Endothelial cell of umbilical vein (primary cell): ENCODE measurements at regions not wholly inside any gene's neighbourhood (a gene's known extent, or its start where the extent isn't known, plus 50 kb on each side); places are given as distances from the start of the nearest gene placed in this dataset.

Experiments
- BruUV-seq: library from RNA; stranded (reverse); fragments of 400-500 nt; replicated peaks from 2 replicates; lab custom pipeline; 2021; lab: Mats Ljungman, UMichigan
- CTCF ChIA-PET: fragments of 300-600, 350-600 bp; sonication (Branson Sonifier 250); formaldehyde crosslinking; loops from one replicate; lab custom pipeline; 2021; ENCODE audit warnings: antibody characterized with exemption, inconsistent platforms; lab: Charles Lee
- POLR2A ChIA-PET: fragments of 300-600, 350-600 bp; sonication (Branson Sonifier 250); formaldehyde crosslinking; loops from one replicate; lab custom pipeline; 2021; ENCODE audit warnings: antibody characterized with exemption, inconsistent platforms; lab: Charles Lee
- DNase-seq: peaks from one replicate; pipeline ENCODE4 v3.0.0-alpha.2; 2011; ENCODE audit warnings: low read depth, low spot score
- FAIRE-seq: peaks from 2 replicates; lab custom pipeline; 2011; peaks lifted over from hg19 to GRCh38; lab: Jason Lieb, UNC
- H2AFZ ChIP-seq: 2 replicates; pipeline ENCODE4 v1.6.0; 2012; ENCODE audit warnings: low read depth, low read length, control low read depth, inconsistent platforms
- H3K27ac ChIP-seq: 2 replicates; pipeline ENCODE4 v1.5.1; 2011; ENCODE audit warnings: low read depth, mild to moderate bottlenecking, control low read depth, low read length, moderate library complexity; ENCODE audit not compliant: insufficient read depth
- H3K27me3 ChIP-seq, 2 experiments: 2 replicates each; pipeline versions ENCODE4 v1.6.0 to v1.6.1; 2011; ENCODE audit warnings: low read length in 2 of 2, mixed read lengths in 1 of 2; ENCODE audit not compliant: control insufficient read depth in 2 of 2, insufficient read depth in 2 of 2
- H3K36me3 ChIP-seq, 2 experiments: 2 replicates in 1 of 2; 3 replicates in 1 of 2; pipeline ENCODE4 v1.5.1; 2011; ENCODE audit warnings: low read length in 2 of 2, mild to moderate bottlenecking in 1 of 2, moderate library complexity in 1 of 2; ENCODE audit not compliant: control insufficient read depth in 2 of 2, insufficient read depth in 2 of 2; ENCODE audit errors: extremely low read depth in 1 of 2
- H3K4me1 ChIP-seq: 3 replicates; pipeline ENCODE4 v1.5.1; 2011; ENCODE audit warnings: mild to moderate bottlenecking, low read length; ENCODE audit not compliant: control insufficient read depth, insufficient read depth; ENCODE audit errors: extremely low read depth
- H3K4me2 ChIP-seq: 2 replicates; pipeline ENCODE4 v1.6.1; 2011; ENCODE audit warnings: low read length, control low read depth, mixed read lengths; ENCODE audit not compliant: insufficient read depth
- H3K4me3 ChIP-seq, 3 experiments: fragments of 200-600 bp in 1 of 3; sonication (generic), shearing (Covaris generic) in 1 of 3; replicated peaks in 1 of 3; 2 replicates each; pipeline ENCODE4 v1.5.1; 2011 to 2016; ENCODE audit warnings: control low read depth in 3 of 3, low read length in 3 of 3, mild to moderate bottlenecking in 2 of 3, inconsistent platforms in 1 of 3, low read depth in 1 of 3, moderate library complexity in 1 of 3; ENCODE audit not compliant: insufficient read depth in 1 of 3
- H3K79me2 ChIP-seq: 2 replicates; pipeline ENCODE4 v1.6.0; 2012; ENCODE audit warnings: low read length, inconsistent platforms; ENCODE audit not compliant: control insufficient read depth, insufficient read depth
- H3K9ac ChIP-seq: replicated peaks from 2 replicates; pipeline ENCODE3; 2011; ENCODE audit warnings: low read length, control low read depth; ENCODE audit not compliant: insufficient read depth; ENCODE audit errors: extremely low read depth
- H3K9me1 ChIP-seq: replicated peaks from 3 replicates; pipeline ENCODE4 v1.6.0; 2011; ENCODE audit warnings: mild to moderate bottlenecking, low read length; ENCODE audit not compliant: control insufficient read depth, insufficient read depth; ENCODE audit errors: extremely low read depth
- H3K9me3 ChIP-seq: replicated peaks from 2 replicates; pipeline ENCODE4 v1.5.1; 2012; ENCODE audit warnings: low read length, inconsistent platforms; ENCODE audit not compliant: control insufficient read depth, insufficient read depth
- H4K20me1 ChIP-seq: replicated peaks from 2 replicates; pipeline ENCODE3; 2011; ENCODE audit warnings: mild to moderate bottlenecking, low read length; ENCODE audit not compliant: control insufficient read depth, insufficient read depth; ENCODE audit errors: extremely low read depth
- EZH2 ChIP-seq: IDR thresholded peaks from 2 replicates; pipeline ENCODE4 v1.6.1; 2012; ENCODE audit warnings: borderline replicate concordance, low read depth, mild to moderate bottlenecking, moderate library complexity, low read length, inconsistent platforms; ENCODE audit not compliant: severe bottlenecking
- FOS ChIP-seq: IDR thresholded peaks from 2 replicates; pipeline ENCODE4 v1.6.1; 2011; ENCODE audit warnings: mild to moderate bottlenecking, low read length, moderate library complexity, borderline replicate concordance; ENCODE audit not compliant: insufficient read depth
- GATA2 ChIP-seq: IDR thresholded peaks from 2 replicates; pipeline ENCODE4 v1.7.0; 2011; ENCODE audit warnings: low read depth, mild to moderate bottlenecking, moderate library complexity, mixed read lengths, low read length; ENCODE audit not compliant: insufficient read length, insufficient read depth
- JUN ChIP-seq: IDR thresholded peaks from 2 replicates; pipeline ENCODE4 v1.6.1; 2011; ENCODE audit warnings: borderline replicate concordance, low read depth; ENCODE audit not compliant: insufficient read length, insufficient read depth
- MAX ChIP-seq: IDR thresholded peaks from 2 replicates; pipeline ENCODE4 v1.6.1; 2011; ENCODE audit not compliant: insufficient read depth, insufficient read length
- MYC ChIP-seq: IDR thresholded peaks from one replicate; pipeline ENCODE4 v1.6.1; 2011; ENCODE audit warnings: mild to moderate bottlenecking, low read depth, low read length
- POLR2A ChIP-seq: IDR thresholded peaks from 2 replicates; pipeline ENCODE4 v1.6.1; 2012; ENCODE audit warnings: low read depth, mild to moderate bottlenecking, control low read depth, low read length
- POLR2AphosphoS5 ChIP-seq: IDR thresholded peaks from 2 replicates; pipeline ENCODE4 v1.6.1; 2012; ENCODE audit warnings: low read depth, mild to moderate bottlenecking, control low read depth, low read length, moderate library complexity; ENCODE audit not compliant: insufficient read depth
- dilution Hi-C: fragments of 300-500 bp; cut with MboI; formaldehyde crosslinking; loops from one replicate; pipeline ENCODE4 v1.15.0; 2019; ENCODE audit warnings: low sequenced_read_pairs; ENCODE audit not compliant: extremely low pct_ligation_motif_present
- intact Hi-C: fragments of 100-400 bp; cut with micrococcal nuclease; formaldehyde crosslinking; loops from one replicate; pipeline ENCODE4 v1.10.0; 2022
- TF ChIP-seq, protein P1 (sequence below), 2 donors: IDR thresholded peaks; 1 replicate in 1 of 2; 2 replicates in 1 of 2; pipeline ENCODE4 v1.5.1; 2011; ENCODE audit warnings: low read length in 2 of 2, mild to moderate bottlenecking in 2 of 2, moderate library complexity in 2 of 2, control low read depth in 1 of 2, inconsistent platforms in 1 of 2, low read depth in 1 of 2; ENCODE audit not compliant: insufficient read depth in 1 of 2; ENCODE audit errors: extremely low read depth in 1 of 2

- Histone ChIP-seq H3K4me3 (no peak overlapping the region), H3K4me2 (no peak overlapping the region), H3K9me3 (no peaks in the 10 kb centered on the region), H3K27ac (no peak overlapping the region), H3K36me3 (no peaks in the 10 kb centered on the region), H3K9ac (no peak overlapping the region), H2AFZ (no peak overlapping the region), H4K20me1 (no peaks in the 10 kb centered on the region), H3K79me2 (no peaks in the 10 kb centered on the region), H3K4me1 (no peaks in the 10 kb centered on the region), H3K27me3 (no peaks in the 10 kb centered on the region), H3K9me1 (no peaks in the 10 kb centered on the region)
- TF ChIP-seq EZH2 = no peak
- CTCF ChIA-PET = no interaction called here
- FAIRE-seq = no peak
- POLR2A ChIA-PET = no interaction called here
- BruUV-seq = no TSS peak
- dilution Hi-C loops (no loop called here), intact Hi-C loops (no loop called here)
- DNase-seq = no peak
Observed at GRCh38 chr9:82167296-82167695, 178.7 kb downstream of the SPATA31D1 start.

GRCh38 chr9:82168585-82168984 is 180.0 kb downstream of the SPATA31D1 start:
- intact Hi-C loops = no loop called here
- no peaks in the 10 kb centered on the region for H3K9me1 ChIP-seq
- POLR2A ChIA-PET = no interaction called here
- no TSS peak for BruUV-seq
- H3K4me2 ChIP-seq = no peak overlapping the region
- DNase-seq (no peak), FAIRE-seq (no peak)
- no peaks in the 10 kb centered on the region for H3K79me2 ChIP-seq
- no peaks in the 10 kb centered on the region for H4K20me1 ChIP-seq
- no peaks in the 10 kb centered on the region for H3K27me3 ChIP-seq
- no peak overlapping the region for H3K27ac ChIP-seq
- dilution Hi-C loops = no loop called here
- no peaks in the 10 kb centered on the region for H3K9me3 ChIP-seq
- H3K9ac ChIP-seq = no peak overlapping the region
- no peak overlapping the region for H3K4me3 ChIP-seq
- H3K4me1 ChIP-seq = no peaks in the 10 kb centered on the region
- TF ChIP-seq JUN = no peak
- no peak for TF ChIP-seq POLR2AphosphoS5
- TF ChIP-seq FOS = no peak
- TF ChIP-seq, protein P1, sequence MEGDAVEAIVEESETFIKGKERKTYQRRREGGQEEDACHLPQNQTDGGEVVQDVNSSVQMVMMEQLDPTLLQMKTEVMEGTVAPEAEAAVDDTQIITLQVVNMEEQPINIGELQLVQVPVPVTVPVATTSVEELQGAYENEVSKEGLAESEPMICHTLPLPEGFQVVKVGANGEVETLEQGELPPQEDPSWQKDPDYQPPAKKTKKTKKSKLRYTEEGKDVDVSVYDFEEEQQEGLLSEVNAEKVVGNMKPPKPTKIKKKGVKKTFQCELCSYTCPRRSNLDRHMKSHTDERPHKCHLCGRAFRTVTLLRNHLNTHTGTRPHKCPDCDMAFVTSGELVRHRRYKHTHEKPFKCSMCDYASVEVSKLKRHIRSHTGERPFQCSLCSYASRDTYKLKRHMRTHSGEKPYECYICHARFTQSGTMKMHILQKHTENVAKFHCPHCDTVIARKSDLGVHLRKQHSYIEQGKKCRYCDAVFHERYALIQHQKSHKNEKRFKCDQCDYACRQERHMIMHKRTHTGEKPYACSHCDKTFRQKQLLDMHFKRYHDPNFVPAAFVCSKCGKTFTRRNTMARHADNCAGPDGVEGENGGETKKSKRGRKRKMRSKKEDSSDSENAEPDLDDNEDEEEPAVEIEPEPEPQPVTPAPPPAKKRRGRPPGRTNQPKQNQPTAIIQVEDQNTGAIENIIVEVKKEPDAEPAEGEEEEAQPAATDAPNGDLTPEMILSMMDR (IDR thresholded peaks at IDR 0.05; ENCODE audit: extremely low read depth in 1 of 2, insufficient read depth in 1 of 2, low read depth in 1 of 2, low read length in 2 of 2) = no peak
- no peak for TF ChIP-seq GATA2
- TF ChIP-seq MAX = no peak
- TF ChIP-seq POLR2A = no peak
- TF ChIP-seq EZH2 = no peak
- TF ChIP-seq MYC = no peak
- H3K36me3 ChIP-seq = no peaks in the 10 kb centered on the region
- H2AFZ ChIP-seq = no peak overlapping the region
- CTCF ChIA-PET = no interaction called here
